HepG2 (cell line): ENCODE measurements at regions not wholly inside any gene's neighbourhood (a gene's known extent, or its start where the extent isn't known, plus 50 kb on each side); places are given as distances from the start of the nearest gene placed in this dataset.

Experiments
- BCL3 ChIP-seq: sonication (generic); formaldehyde crosslinking; IDR thresholded peaks from 2 replicates; pipeline ENCODE4 v1.5.1; 2020; ENCODE audit warnings: mild to moderate bottlenecking, missing genetic modification reagents, moderate library complexity
- BCL6 ChIP-seq: IDR thresholded peaks from 2 replicates; pipeline ENCODE4 v1.6.1; 2016; ENCODE audit warnings: missing genetic modification reagents, missing compliant biosample characterization
- CHCHD3 ChIP-seq: sonication (generic); formaldehyde crosslinking; IDR thresholded peaks from 2 replicates; pipeline ENCODE4 v1.8.0; 2022; ENCODE audit warnings: mild to moderate bottlenecking, missing genetic modification reagents, moderate library complexity
- HES4 ChIP-seq: sonication (generic); formaldehyde crosslinking; IDR thresholded peaks from 2 replicates; pipeline ENCODE4 v1.9.0; 2021; ENCODE audit warnings: mild to moderate bottlenecking, missing genetic modification reagents, borderline replicate concordance
- IRF2 ChIP-seq: IDR thresholded peaks from 2 replicates; pipeline ENCODE4 v1.6.1; 2018; ENCODE audit warnings: missing genetic modification reagents, missing compliant biosample characterization
- KDM5A ChIP-seq: fragments of 200-600 bp; sonication (generic); IDR thresholded peaks from 2 replicates; pipeline ENCODE4 v1.7.0; 2018; ENCODE audit warnings: antibody characterized with exemption, mild to moderate bottlenecking, low read length, borderline replicate concordance
- NAIF1 ChIP-seq: sonication (generic); formaldehyde crosslinking; IDR thresholded peaks from 2 replicates; pipeline ENCODE4 v1.5.0; 2020; ENCODE audit warnings: mild to moderate bottlenecking, missing genetic modification reagents, borderline replicate concordance
- NBN ChIP-seq: fragments of 450-650 bp; conservative IDR thresholded peaks from 2 replicates; pipeline ENCODE4 v1.6.1; 2017
- REL ChIP-seq: sonication (generic); formaldehyde crosslinking; conservative IDR thresholded peaks from 2 replicates; pipeline ENCODE4 v1.8.0; 2022; ENCODE audit warnings: mild to moderate bottlenecking, missing genetic modification reagents, moderate library complexity
- SKIL ChIP-seq: sonication (generic); formaldehyde crosslinking; IDR thresholded peaks from 2 replicates; pipeline ENCODE4 v1.8.0; 2022; ENCODE audit warnings: missing genetic modification reagents, mild to moderate bottlenecking, moderate library complexity, borderline replicate concordance
- ZBTB14 ChIP-seq: sonication (generic); formaldehyde crosslinking; IDR thresholded peaks from 2 replicates; pipeline ENCODE4 v1.4.0; 2020; ENCODE audit warnings: missing genetic modification reagents
- ZBTB46 ChIP-seq: sonication (generic); formaldehyde crosslinking; IDR thresholded peaks from 2 replicates; pipeline ENCODE4 v1.4.0; 2020; ENCODE audit warnings: mild to moderate bottlenecking, missing genetic modification reagents, borderline replicate concordance
- ZFP90 ChIP-seq: sonication (generic); formaldehyde crosslinking; IDR thresholded peaks from 2 replicates; pipeline ENCODE4 v1.8.0; 2022; ENCODE audit warnings: missing genetic modification reagents, mild to moderate bottlenecking, inconsistent platforms, borderline replicate concordance
- ZNF564 ChIP-seq: sonication (generic); formaldehyde crosslinking; IDR thresholded peaks from 2 replicates; pipeline ENCODE4 v1.8.1; 2023; ENCODE audit warnings: mild to moderate bottlenecking, missing genetic modification reagents
- ZNF616 ChIP-seq: sonication (generic); formaldehyde crosslinking; IDR thresholded peaks from 2 replicates; pipeline ENCODE4 v1.5.0; 2020; ENCODE audit warnings: low read depth, mild to moderate bottlenecking, missing genetic modification reagents

GRCh38 chr11:14583252-14584034 lies 60.2 kb upstream of the PDE3B start (continued):
- TF ChIP-seq ZBTB46 (CRISPR knock-in tag): no peak
- no peak for TF ChIP-seq ZNF616 (CRISPR knock-in tag)
- no peak for TF ChIP-seq BCL3 (CRISPR knock-in tag)
- no peak for TF ChIP-seq CHCHD3
- no peak for TF ChIP-seq SKIL (CRISPR knock-in tag)
- no peak; the same call in 1 of the 2 replicates for TF ChIP-seq ZNF564 (CRISPR knock-in tag)
- TF ChIP-seq NAIF1 (CRISPR knock-in tag): no peak
- peak; percentile 34; the same call in 1 of the 2 replicates for TF ChIP-seq IRF2 (CRISPR knock-in tag)
- TF ChIP-seq ZFP90: 0 out of 2 replicates have a peak, but pooled peaks have one; percentile 36
- TF ChIP-seq NBN: no peak
- peak; percentile 70 for TF ChIP-seq BCL6 (CRISPR knock-in tag)
- TF ChIP-seq HES4 (CRISPR knock-in tag): no peak
- TF ChIP-seq KDM5A: no peak
- no peak for TF ChIP-seq REL
- no peak for TF ChIP-seq ZBTB14 (CRISPR knock-in tag)
